NCI-H2029 treated with DMSO at 0.1 percent for 48 hours (cell line): ENCODE measurements at regions not wholly inside any gene's neighbourhood (a gene's known extent, or its start where the extent isn't known, plus 50 kb on each side); places are given as distances from the start of the nearest gene placed in this dataset.
"Not testable (repeated sequence)": the region's sequence is repeated elsewhere in the genome, so short reads cannot be mapped to it uniquely, and the experiment has no call there.

Source experiments
- DNase-seq: peaks from one replicate; lab custom pipeline; 2025; lab: John Stamatoyannopoulos, UW

GRCh38 chr2:45114221-45114955 is 105.1 kb upstream of the SIX2 start:
- DNase-seq = no peak

GRCh38 chr2:45112750-45113149 is 103.5 kb upstream of the SIX2 start:
- DNase-seq = no peak

GRCh38 chr2:45105050-45105582 is 95.9 kb upstream of the SIX2 start:
- DNase-seq = no peak

- DNase-seq = no peak
Measured at GRCh38 chr2:45104429-45104828, 95.2 kb upstream of the SIX2 start.

- DNase-seq = no peak
Measured at GRCh38 chr2:45103351-45104345, 94.4 kb upstream of the SIX2 start.

GRCh38 chr2:45102579-45103117 is 93.4 kb upstream of the SIX2 start:
- no peak for DNase-seq

- DNase-seq = no peak
Measured at GRCh38 chr2:45102141-45102540, 92.9 kb upstream of the SIX2 start.

GRCh38 chr2:45096996-45097395 is 87.7 kb upstream of the SIX2 start:
- DNase-seq = no peak

GRCh38 chr2:45096038-45096437 is 86.8 kb upstream of the SIX2 start:
- not testable (repeated sequence) for DNase-seq

GRCh38 chr2:45093663-45094062 is 84.4 kb upstream of the SIX2 start:
- DNase-seq = no peak

GRCh38 chr2:45093181-45093580 is 83.9 kb upstream of the SIX2 start:
- DNase-seq = no peak

- no peak for DNase-seq
Measured at GRCh38 chr2:45089554-45090261, 80.5 kb upstream of the SIX2 start.

- DNase-seq = no peak
Measured at GRCh38 chr2:45085487-45085886, 76.2 kb upstream of the SIX2 start.

- DNase-seq = no peak
Measured at GRCh38 chr2:45084361-45085020, 75.2 kb upstream of the SIX2 start.

GRCh38 chr2:45083175-45083574 is 73.9 kb upstream of the SIX2 start:
- peak; percentile 83 for DNase-seq

GRCh38 chr2:45074713-45075112 is 65.5 kb upstream of the SIX2 start:
- DNase-seq = no peak

GRCh38 chr2:45072862-45073237 is 63.6 kb upstream of the SIX2 start:
- no peak for DNase-seq

GRCh38 chr2:45072064-45072861 is 63.0 kb upstream of the SIX2 start:
- DNase-seq = peak; percentile 28

GRCh38 chr2:45070113-45070652 is 60.9 kb upstream of the SIX2 start:
- no peak for DNase-seq

GRCh38 chr2:45069684-45070083 is 60.4 kb upstream of the SIX2 start:
- no peak for DNase-seq
